VCaP (cell line): ENCODE measurements at regions not wholly inside any gene's neighbourhood (a gene's known extent, or its start where the extent isn't known, plus 50 kb on each side); places are given as distances from the start of the nearest gene placed in this dataset.

Experiments used
- H3K27ac ChIP-seq: fragments of 450-650 bp; 2 replicates; pipeline ENCODE4 v1.5.1; 2017
- CTCF ChIP-seq: fragments of 450-650 bp; conservative IDR thresholded peaks from 2 replicates; pipeline ENCODE4 v1.5.1; 2017; ENCODE audit warnings: mild to moderate bottlenecking, moderate library complexity

DNA sequence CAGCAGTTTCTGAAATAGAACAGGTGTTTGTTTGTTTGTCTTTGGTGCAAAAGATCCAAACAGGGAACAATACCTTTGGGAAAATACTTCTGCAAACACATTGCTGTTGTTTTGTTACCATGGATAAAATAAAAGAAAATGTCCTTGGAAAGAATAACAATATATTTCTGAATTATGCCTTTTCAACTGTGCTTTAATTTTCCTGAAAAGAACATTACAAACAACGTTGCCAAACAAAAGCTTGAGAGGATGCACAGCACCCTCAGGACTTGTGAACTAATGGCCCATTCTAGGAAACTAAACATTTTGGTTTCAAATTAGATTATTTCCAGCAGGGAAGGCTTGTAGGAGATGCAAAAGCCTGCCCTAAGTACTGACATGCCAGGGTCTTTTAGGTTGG lies 967.2 kb downstream of the TLE4 start:
- H3K27ac ChIP-seq, result no peak overlapping the region
- no peak for TF ChIP-seq CTCF

- H3K27ac ChIP-seq, result no peak overlapping the region
- no peak for TF ChIP-seq CTCF
Measured at GRCh38 chr9:80522465-80522864, 950.7 kb downstream of the TLE4 start.

GRCh38 chr9:80521151-80521550 lies 949.4 kb downstream of the TLE4 start:
- no peak overlapping the region for H3K27ac ChIP-seq

DNA sequence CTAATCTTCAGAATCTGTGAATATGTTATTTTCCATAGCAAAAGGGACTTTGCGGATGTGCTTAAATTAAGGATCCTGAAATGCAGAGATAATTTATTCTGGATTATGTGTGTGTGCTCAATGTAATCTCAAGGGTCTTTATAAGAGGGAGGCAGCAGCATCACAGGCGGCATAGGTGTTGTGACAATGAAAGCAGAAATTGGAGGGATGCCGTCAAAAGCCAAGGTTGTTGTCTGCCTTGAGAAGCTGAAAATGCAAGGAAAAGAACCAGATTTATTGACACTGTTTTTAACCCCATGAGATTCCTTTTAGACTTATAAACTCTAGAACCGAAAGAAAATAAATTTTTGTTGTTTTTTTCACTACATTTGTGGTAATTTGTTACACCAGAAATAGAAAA lies 948.5 kb downstream of the TLE4 start:
- no peak overlapping the region for H3K27ac ChIP-seq
- TF ChIP-seq CTCF, result no peak

More at GRCh38 chr9:80521151-80521550, 949.4 kb downstream of the TLE4 start:
- TF ChIP-seq CTCF, result no peak

GRCh38 chr9:80518441-80518840 lies 946.7 kb downstream of the TLE4 start:
- H3K27ac ChIP-seq, result no peak overlapping the region
- TF ChIP-seq CTCF, result no peak

DNA sequence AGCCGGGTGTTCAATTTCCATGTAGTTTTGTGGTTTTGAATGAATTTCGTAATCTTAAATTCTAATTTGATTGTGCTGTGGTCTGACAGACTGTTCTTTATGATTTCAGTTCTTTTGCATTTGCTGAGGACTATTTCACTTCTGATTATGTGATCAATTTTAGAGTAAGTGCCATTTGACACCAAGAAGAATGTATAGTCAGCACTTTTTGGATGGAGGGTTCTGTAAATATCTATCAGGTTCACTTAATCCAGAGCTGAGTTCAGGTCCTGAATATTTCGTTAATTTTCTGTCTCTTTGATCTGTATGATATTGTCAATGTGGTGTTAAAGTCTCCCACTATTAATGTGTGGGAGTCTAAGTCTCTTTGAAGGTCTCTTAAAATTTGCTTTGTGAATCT lies 944.9 kb downstream of the TLE4 start:
- no peak overlapping the region for H3K27ac ChIP-seq
- no peak for TF ChIP-seq CTCF

DNA sequence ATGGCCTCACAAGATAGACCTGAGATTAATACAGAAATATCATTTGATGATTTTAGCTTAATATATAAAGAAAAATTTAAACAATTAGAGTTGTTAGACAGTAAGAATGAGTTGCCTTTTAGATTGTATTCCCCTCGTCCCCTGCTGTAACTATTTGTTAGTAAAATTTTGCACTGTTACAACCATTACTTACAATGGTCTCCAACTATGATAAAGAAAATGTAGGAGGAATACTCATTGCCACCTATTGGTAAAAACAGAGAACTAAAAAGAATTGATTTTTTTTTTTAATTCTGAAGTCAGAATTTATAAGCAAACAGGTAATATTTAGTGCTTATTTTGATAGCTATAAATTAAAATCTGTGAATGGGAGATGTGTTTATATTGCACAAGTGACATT lies 937.6 kb downstream of the TLE4 start:
- TF ChIP-seq CTCF, result peak; percentile 55

DNA sequence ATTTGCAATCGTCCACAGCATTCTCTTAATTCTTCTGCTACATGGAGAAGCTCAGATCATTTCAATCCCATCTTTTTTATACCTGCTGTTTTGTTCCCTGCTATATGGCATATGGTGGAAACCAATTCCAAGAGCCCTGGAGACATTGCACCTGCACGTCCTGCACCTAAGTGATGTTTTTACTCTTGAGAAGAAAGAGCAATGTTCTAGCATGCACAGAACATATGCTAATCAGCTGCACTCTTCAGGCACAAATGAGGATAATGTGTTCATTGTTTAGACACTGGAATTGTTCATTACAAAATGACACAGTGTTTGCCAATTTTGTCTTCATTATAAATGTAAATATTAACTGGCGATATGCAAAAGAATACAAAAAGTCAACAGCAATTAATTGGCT lies 935.8 kb downstream of the TLE4 start:
- no peak for TF ChIP-seq CTCF
- no peak overlapping the region for H3K27ac ChIP-seq

More for the DNA sequence above, 937.6 kb downstream of the TLE4 start:
- no peak overlapping the region for H3K27ac ChIP-seq
